ENCODE measurements at regions not wholly inside any gene's neighbourhood (a gene's known extent, or its start where the extent isn't known, plus 50 kb on each side); places are given as distances from the start of the nearest gene placed in this dataset.

DNA sequence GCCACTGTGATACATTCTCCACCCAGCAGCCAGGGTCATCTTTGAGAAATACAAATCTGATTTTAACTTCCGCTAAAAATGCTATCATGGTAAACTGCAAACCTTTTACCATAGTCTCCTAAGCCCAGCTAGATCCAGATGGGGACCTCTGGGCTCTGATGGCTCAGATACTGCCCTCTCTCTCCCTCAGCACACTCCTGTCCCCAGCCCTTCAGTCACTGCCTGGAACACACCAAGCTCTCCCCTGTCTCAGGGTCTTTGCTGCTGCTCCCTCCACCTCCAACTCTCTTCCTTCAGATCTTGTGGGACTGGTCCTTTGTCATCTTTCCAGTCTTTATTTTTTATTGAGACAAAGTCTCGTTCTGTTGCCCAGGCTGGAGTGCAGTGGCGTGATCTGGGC is 65.1 kb downstream of the SPRY4 start:
- Histone ChIP-seq H3K4me1 (ENCODE audit: insufficient read depth, low read length) (peaks cover 3% of the 10 kb centered on the region; the same call in 1 of the 2 replicates), H3K9ac (ENCODE audit: low read depth, low read length) (no peak overlapping the region), H3K9me3 (ENCODE audit: insufficient read depth, low read depth, low read length) (peaks cover 2% of the 10 kb centered on the region; the same call in 1 of the 2 replicates), H3K27me3 (ENCODE audit: insufficient read depth, low read length) (no peaks in the 10 kb centered on the region), H3K4me3 (ENCODE audit: low read length) (no peak overlapping the region), H3K36me3 (ENCODE audit: insufficient read depth, low read length) (no peaks in the 10 kb centered on the region), H3K27ac (ENCODE audit: low read depth, low read length) (no peak overlapping the region)
- 95% methylated on average over 3 of the region's 3 CpGs for WGBS

DNA sequence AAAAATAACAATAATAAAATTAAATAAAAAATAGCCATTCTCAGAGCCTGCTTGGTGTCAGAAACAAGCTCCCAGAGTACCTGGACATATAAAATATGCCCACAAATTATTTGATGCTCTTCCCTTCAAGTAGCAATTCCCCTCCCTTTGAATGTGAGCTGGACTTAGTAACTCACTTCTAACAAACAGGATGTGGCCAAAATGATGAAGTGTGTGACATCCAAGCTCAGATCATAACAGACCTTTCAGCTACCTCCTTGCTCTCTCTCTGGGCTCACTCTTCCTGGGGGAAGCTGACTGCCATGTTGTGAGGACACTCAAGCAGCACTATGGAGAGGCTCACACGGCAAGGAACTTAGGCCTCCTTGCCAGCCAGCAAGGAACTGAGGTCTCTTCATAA is 69.0 kb downstream of the SPRY4 start:
- no peak overlapping the region for H3K4me3 ChIP-seq (ENCODE audit: low read length)
- H3K9ac ChIP-seq (ENCODE audit: low read depth, low read length): no peak overlapping the region
- 0 out of 2 replicates have a peak, but pooled peaks cover 2% of the 10 kb centered on the region for H3K4me1 ChIP-seq (ENCODE audit: insufficient read depth, low read length)
- no peaks in the 10 kb centered on the region for H3K36me3 ChIP-seq (ENCODE audit: insufficient read depth, low read length)
- WGBS: 96% methylated on average over 1 of the region's 1 CpG
- H3K27ac ChIP-seq (ENCODE audit: low read depth, low read length): no peak overlapping the region
- H3K27me3 ChIP-seq (ENCODE audit: insufficient read depth, low read length): no peaks in the 10 kb centered on the region
- peaks cover 2% of the 10 kb centered on the region; the same call in 1 of the 2 replicates for H3K9me3 ChIP-seq (ENCODE audit: insufficient read depth, low read depth, low read length)

DNA sequence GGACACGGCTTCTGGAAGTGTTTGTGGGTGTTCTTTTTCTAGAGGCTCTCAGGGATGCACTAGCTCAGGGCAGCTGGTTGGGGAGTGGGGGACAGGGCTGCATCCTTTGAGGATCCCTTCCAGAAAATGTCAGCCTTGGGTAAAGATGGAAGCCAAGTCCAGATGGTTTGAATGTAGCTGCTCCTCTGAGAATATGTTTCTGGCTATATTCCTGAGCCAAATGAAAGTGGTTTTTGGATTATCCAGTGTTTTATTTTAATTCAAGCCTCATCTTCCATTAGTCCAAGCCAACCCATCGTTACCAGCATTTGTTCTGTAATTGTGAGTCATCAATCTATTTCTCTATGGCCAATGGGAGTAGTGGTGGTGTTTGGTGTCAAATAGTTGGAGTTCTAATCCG is 70.4 kb downstream of the SPRY4 start:
- H3K4me1 ChIP-seq (ENCODE audit: insufficient read depth, low read length): 0 out of 2 replicates have a peak, but pooled peaks cover 2% of the 10 kb centered on the region
- no peaks in the 10 kb centered on the region for H3K36me3 ChIP-seq (ENCODE audit: insufficient read depth, low read length)
- H3K9ac ChIP-seq (ENCODE audit: low read depth, low read length): no peak overlapping the region
- H3K4me3 ChIP-seq (ENCODE audit: low read length): no peak overlapping the region
- 83% methylated on average over 1 of the region's 3 CpGs for WGBS
- H3K9me3 ChIP-seq (ENCODE audit: insufficient read depth, low read depth, low read length): peaks cover 2% of the 10 kb centered on the region; the same call in 1 of the 2 replicates
- no peak overlapping the region for H3K27ac ChIP-seq (ENCODE audit: low read depth, low read length)
- no peaks in the 10 kb centered on the region for H3K27me3 ChIP-seq (ENCODE audit: insufficient read depth, low read length)

DNA sequence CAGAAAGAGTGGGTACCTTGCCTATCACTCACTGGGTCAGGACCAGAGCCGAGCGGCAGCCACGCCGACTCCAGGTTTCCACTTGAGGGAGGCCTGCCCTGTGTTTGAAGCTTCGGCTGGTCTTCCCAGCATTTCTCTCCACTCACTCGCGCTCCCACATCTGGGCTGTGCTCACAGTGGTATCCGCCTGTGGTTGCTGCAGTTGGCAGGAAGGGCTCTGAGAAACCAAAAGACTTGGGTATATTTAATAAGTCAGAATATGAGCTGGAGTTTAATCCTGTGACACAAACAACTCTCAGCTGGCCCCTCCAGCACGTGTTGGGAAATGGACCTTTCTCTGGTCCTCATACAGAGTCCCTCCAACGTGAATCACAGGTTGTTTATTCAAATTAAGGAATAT is 70.9 kb downstream of the SPRY4 start:
- Histone ChIP-seq H3K9ac (ENCODE audit: low read depth, low read length) (no peak overlapping the region), H3K4me1 (ENCODE audit: insufficient read depth, low read length) (peaks cover 2% of the 10 kb centered on the region; the same call in 1 of the 2 replicates), H3K36me3 (ENCODE audit: insufficient read depth, low read length) (no peaks in the 10 kb centered on the region), H3K27ac (ENCODE audit: low read depth, low read length) (no peak overlapping the region), H3K4me3 (ENCODE audit: low read length) (no peak overlapping the region), H3K27me3 (ENCODE audit: insufficient read depth, low read length) (no peaks in the 10 kb centered on the region), H3K9me3 (ENCODE audit: insufficient read depth, low read depth, low read length) (peaks cover 2% of the 10 kb centered on the region; the same call in 1 of the 2 replicates)
- 90% methylated on average over 10 of the region's 10 CpGs for WGBS

DNA sequence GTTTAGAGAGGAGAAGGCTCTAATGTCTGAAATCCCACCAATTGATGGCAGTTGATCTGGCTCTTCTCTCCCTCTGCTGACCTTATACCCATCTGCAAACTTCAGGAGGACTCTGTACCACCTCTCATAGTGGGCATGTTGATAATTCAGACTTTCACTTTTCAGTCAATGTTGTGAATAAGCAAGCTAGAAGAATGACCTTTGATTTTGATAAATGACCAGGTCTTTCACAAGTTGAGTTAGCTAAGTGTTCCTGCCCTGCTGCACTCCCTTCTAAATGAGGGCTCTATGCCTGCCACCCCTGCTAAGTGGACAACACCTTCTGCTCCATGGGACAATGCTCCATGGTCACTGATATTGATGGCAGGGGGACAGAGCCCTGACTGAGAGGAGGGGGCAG is 74.7 kb downstream of the SPRY4 start:
- no peak overlapping the region for H3K4me3 ChIP-seq (ENCODE audit: low read length)
- no peak overlapping the region for H3K27ac ChIP-seq (ENCODE audit: low read depth, low read length)
- no peaks in the 10 kb centered on the region for H3K36me3 ChIP-seq (ENCODE audit: insufficient read depth, low read length)
- H3K9ac ChIP-seq (ENCODE audit: low read depth, low read length): no peak overlapping the region
- no peaks in the 10 kb centered on the region for H3K9me3 ChIP-seq (ENCODE audit: insufficient read depth, low read depth, low read length)
- H3K27me3 ChIP-seq (ENCODE audit: insufficient read depth, low read length): no peaks in the 10 kb centered on the region
- peaks cover 11% of the 10 kb centered on the region for H3K4me1 ChIP-seq (ENCODE audit: insufficient read depth, low read length)

DNA sequence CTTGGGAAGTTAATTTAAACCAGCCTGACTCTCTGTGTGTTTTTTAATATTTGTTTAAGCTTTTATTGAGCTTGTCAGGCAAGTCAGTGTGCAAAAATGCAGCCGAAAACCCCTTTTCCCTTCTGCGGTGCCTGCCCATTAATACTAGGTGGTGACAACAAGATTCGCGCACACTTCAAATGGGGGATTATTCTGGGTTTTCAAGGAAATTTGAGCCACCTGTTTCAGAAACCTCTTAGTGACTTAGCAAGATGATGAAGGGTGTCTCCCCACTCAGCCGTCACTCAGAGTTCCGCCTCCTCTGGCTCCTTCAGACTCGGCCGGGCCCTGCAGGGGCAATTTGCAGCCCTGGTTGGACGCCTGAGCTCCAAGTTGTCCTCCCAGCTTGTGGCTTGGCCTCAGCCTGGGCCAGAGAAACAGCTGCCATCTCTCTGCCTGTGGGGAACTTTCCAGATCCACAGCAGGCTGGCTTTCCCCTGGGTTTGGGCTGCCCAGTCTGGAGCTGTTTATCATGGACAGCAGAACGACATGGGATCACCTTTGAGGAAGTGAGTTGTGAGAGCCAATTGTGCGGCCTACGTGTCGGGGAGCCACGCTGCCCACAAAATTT is 75.9 kb downstream of the SPRY4 start:
- 79% methylated on average over 14 of the region's 14 CpGs for WGBS
- Histone ChIP-seq H3K36me3 (ENCODE audit: insufficient read depth, low read length) (no peaks in the 10 kb centered on the region), H3K27ac (ENCODE audit: low read depth, low read length) (no peak overlapping the region), H3K4me3 (ENCODE audit: low read length) (no peak overlapping the region), H3K27me3 (ENCODE audit: insufficient read depth, low read length) (no peaks in the 10 kb centered on the region), H3K4me1 (ENCODE audit: insufficient read depth, low read length) (peaks cover 9% of the 10 kb centered on the region), H3K9ac (ENCODE audit: low read depth, low read length) (no peak overlapping the region), H3K9me3 (ENCODE audit: insufficient read depth, low read depth, low read length) (no peaks in the 10 kb centered on the region)

DNA sequence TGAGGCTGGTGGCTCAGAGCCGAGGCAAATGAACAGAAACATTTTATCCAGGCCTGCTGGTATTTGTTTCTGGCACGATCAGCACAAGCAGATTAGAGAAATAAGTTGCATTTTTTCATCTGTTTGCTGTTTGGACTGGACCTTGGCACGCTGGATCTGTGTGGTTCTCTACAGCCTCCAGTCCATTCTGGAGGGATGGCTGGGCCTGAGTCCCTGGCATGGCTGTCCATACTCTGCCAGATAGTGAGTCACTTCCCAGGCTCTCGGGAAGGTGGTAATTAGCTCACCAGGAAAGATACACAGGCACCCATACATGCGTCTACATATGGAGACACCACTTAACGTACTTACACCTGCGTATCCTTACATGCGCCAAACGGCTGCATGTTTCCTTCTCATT is 78.6 kb downstream of the SPRY4 start:
- Histone ChIP-seq H3K9ac (ENCODE audit: low read depth, low read length) (0 out of 2 replicates have a peak overlapping the region, but pooled peaks have one; percentile 7), H3K9me3 (ENCODE audit: insufficient read depth, low read depth, low read length) (no peaks in the 10 kb centered on the region), H3K27ac (ENCODE audit: low read depth, low read length) (peak overlapping the region; percentile 11; the same call in 1 of the 2 replicates), H3K27me3 (ENCODE audit: insufficient read depth, low read length) (no peaks in the 10 kb centered on the region), H3K4me3 (ENCODE audit: low read length) (no peak overlapping the region), H3K36me3 (ENCODE audit: insufficient read depth, low read length) (no peaks in the 10 kb centered on the region), H3K4me1 (ENCODE audit: insufficient read depth, low read length) (peaks cover 9% of the 10 kb centered on the region)
- 93% methylated on average over 9 of the region's 9 CpGs for WGBS

DNA sequence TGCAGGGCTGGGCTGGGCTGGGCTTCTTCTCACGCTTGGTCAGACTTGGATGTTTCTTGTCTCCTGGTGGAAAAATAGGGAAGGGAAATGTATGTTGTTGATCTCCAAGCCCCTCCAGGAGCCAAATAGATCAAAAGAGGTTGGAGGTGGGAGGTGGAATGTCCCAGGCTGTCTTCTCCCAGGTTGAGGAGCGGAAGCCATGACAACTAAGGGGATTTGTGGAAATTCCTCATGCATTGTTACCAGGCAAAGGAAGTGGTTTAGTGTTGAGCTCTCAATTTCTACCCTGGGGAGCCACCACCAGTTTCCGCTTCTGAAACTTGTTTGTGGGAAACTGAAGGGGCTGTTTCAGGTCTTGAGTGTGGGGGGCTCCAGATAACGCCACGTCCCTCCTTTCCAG is 79.0 kb downstream of the SPRY4 start:
- peaks cover 9% of the 10 kb centered on the region for H3K4me1 ChIP-seq (ENCODE audit: insufficient read depth, low read length)
- H3K4me3 ChIP-seq (ENCODE audit: low read length): no peak overlapping the region
- no peaks in the 10 kb centered on the region for H3K9me3 ChIP-seq (ENCODE audit: insufficient read depth, low read depth, low read length)
- WGBS: 77% methylated on average over 5 of the region's 5 CpGs
- H3K36me3 ChIP-seq (ENCODE audit: insufficient read depth, low read length): no peaks in the 10 kb centered on the region
- peak overlapping the region; percentile 11; the same call in 1 of the 2 replicates for H3K27ac ChIP-seq (ENCODE audit: low read depth, low read length)
- 0 out of 2 replicates have a peak overlapping the region, but pooled peaks have one; percentile 7 for H3K9ac ChIP-seq (ENCODE audit: low read depth, low read length)
- H3K27me3 ChIP-seq (ENCODE audit: insufficient read depth, low read length): no peaks in the 10 kb centered on the region

DNA sequence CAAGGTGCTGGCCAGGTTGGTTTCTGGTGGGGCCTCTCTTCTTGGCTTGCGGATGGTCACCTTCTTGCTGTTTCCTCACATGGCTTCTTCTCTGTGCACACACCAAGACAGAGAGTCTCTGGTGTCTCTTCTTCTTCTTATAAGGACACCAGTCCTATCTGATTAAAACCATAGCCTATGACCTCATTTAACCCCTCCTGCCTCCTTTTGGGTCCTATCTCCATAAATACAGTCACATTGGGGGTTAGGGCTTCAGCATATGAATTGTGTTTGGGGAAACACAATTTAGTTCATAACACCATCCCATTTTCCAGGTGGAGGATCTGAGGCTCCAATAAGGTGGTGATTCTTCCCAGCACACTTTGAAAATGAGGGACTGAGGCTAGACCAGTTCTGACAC is 80.4 kb downstream of the SPRY4 start:
- Histone ChIP-seq H3K27ac (ENCODE audit: low read depth, low read length) (no peak overlapping the region), H3K36me3 (ENCODE audit: insufficient read depth, low read length) (no peaks in the 10 kb centered on the region), H3K27me3 (ENCODE audit: insufficient read depth, low read length) (no peaks in the 10 kb centered on the region), H3K4me1 (ENCODE audit: insufficient read depth, low read length) (peaks cover 9% of the 10 kb centered on the region), H3K4me3 (ENCODE audit: low read length) (no peak overlapping the region), H3K9me3 (ENCODE audit: insufficient read depth, low read depth, low read length) (no peaks in the 10 kb centered on the region), H3K9ac (ENCODE audit: low read depth, low read length) (no peak overlapping the region)
- WGBS: 90% methylated on average over 1 of the region's 1 CpG

DNA sequence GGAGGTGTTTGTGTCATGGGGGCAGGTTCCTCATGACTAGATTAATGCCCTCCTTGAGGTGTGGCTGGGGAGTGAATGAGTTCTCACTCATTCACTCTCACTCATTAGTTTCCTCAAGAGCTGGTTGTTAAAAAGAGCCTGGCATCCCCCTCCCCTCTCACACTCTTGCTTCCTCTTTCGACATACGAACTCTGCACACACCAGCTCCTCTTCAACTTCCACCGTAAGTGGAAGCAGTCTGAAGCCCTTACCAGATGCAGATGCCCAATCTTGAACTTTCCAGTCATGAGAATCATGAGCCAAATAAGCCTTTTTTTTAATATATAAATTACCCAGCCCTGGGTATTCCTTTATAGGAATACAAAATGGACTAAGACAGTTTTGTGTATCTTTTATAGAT is 82.5 kb downstream of the SPRY4 start:
- H3K9ac ChIP-seq (ENCODE audit: low read depth, low read length): no peak overlapping the region

DNA sequence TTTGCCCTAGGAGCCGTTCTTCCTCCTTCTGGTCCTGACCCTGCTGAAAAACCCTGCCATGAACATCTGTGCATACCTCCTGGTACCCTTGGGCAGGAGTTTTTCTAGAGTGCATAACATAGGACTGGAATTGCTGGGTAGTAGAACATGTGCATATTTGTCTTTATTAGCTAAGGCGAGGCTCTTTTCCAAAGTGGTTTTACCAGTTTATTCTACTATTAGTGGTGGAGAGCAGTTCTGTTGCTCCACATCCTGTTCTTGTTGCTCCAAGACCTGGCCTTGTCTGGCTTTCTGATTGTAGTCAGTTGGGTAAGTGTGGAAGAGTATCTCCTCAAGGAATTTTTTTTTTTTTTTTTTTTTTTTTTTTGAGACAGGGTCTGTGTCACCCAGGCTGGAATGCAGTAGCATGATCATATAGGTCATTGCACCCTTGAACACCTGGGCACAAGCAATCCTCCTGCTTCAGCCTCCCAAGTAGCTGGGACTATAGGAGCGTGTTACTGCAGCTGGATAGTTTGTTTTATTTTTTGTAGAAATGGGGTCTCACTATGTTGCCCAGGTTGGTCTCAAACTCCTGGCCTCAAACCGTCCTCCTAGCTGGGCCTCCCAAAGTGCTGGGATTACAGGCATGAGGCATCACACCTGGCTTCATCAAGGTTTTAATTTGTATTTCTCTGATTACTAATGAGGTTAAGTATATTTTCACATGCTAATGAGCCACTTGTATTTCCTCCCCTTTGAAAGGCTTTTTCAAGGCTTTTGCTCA is 85.2 kb downstream of the SPRY4 start:
- 94% methylated on average over 4 of the region's 4 CpGs for WGBS
- Histone ChIP-seq H3K4me1 (ENCODE audit: insufficient read depth, low read length) (peaks cover 15% of the 10 kb centered on the region), H3K36me3 (ENCODE audit: insufficient read depth, low read length) (no peaks in the 10 kb centered on the region), H3K4me3 (ENCODE audit: low read length) (no peak overlapping the region), H3K27ac (ENCODE audit: low read depth, low read length) (no peak overlapping the region), H3K27me3 (ENCODE audit: insufficient read depth, low read length) (no peaks in the 10 kb centered on the region), H3K9ac (ENCODE audit: low read depth, low read length) (no peak overlapping the region), H3K9me3 (ENCODE audit: insufficient read depth, low read depth, low read length) (no peaks in the 10 kb centered on the region)

More for the DNA sequence above, 82.5 kb downstream of the SPRY4 start:
- no peak overlapping the region for H3K27ac ChIP-seq (ENCODE audit: low read depth, low read length)
- no peaks in the 10 kb centered on the region for H3K36me3 ChIP-seq (ENCODE audit: insufficient read depth, low read length)
- peaks cover 9% of the 10 kb centered on the region; the same call in 1 of the 2 replicates for H3K4me1 ChIP-seq (ENCODE audit: insufficient read depth, low read length)
- 89% methylated on average over 3 of the region's 3 CpGs for WGBS
- no peaks in the 10 kb centered on the region for H3K27me3 ChIP-seq (ENCODE audit: insufficient read depth, low read length)
- H3K4me3 ChIP-seq (ENCODE audit: low read length): no peak overlapping the region
- no peaks in the 10 kb centered on the region for H3K9me3 ChIP-seq (ENCODE audit: insufficient read depth, low read depth, low read length)
